ENCODE measurements at regions not wholly inside any gene's neighbourhood (a gene's known extent, or its start where the extent isn't known, plus 50 kb on each side); places are given as distances from the start of the nearest gene placed in this dataset.

- no peak for DNase-seq (ENCODE audit: extremely low spot score)
- no peak for TF ChIP-seq L3MBTL2 (conservative IDR thresholded peaks at IDR 0.05)
- no peak for TF ChIP-seq HDGF (IDR thresholded peaks at IDR 0.05; ENCODE audit: borderline replicate concordance)
- TF ChIP-seq FOXA1 (IDR thresholded peaks at IDR 0.05), result no peak
- TF ChIP-seq FOXM1 (IDR thresholded peaks at IDR 0.05; ENCODE audit: borderline replicate concordance), result no peak
- TF ChIP-seq ELF4 (IDR thresholded peaks at IDR 0.05), result no peak
- CTCF ChIA-PET, result no interaction called here
- POLR2A ChIA-PET, result no interaction called here
Measured at GRCh38 chr13:97892717-97893116, 60.8 kb upstream of the IPO5 start.

- TF ChIP-seq FOXK2 (IDR thresholded peaks at IDR 0.05) (no peak), BHLHE40 (IDR thresholded peaks at IDR 0.05; ENCODE audit: borderline replicate concordance) (no peak), SUZ12 (IDR thresholded peaks at IDR 0.05) (no peak), HDGF (IDR thresholded peaks at IDR 0.05; ENCODE audit: borderline replicate concordance) (no peak), FOXA1 (IDR thresholded peaks at IDR 0.05) (no peak), FOXM1 (IDR thresholded peaks at IDR 0.05; ENCODE audit: borderline replicate concordance) (no peak), TARDBP (IDR thresholded peaks at IDR 0.05) (no peak), L3MBTL2 (conservative IDR thresholded peaks at IDR 0.05) (no peak), NFRKB (IDR thresholded peaks at IDR 0.05) (no peak), LEF1 (IDR thresholded peaks at IDR 0.05; ENCODE audit: borderline replicate concordance) (no peak), ELF4 (IDR thresholded peaks at IDR 0.05) (no peak), CTBP1 (IDR thresholded peaks at IDR 0.05; ENCODE audit: borderline replicate concordance) (no peak), PKNOX1 (IDR thresholded peaks at IDR 0.05) (no peak), ARNT (IDR thresholded peaks at IDR 0.05) (no peak), ZNF384 (IDR thresholded peaks at IDR 0.05) (no peak), SP1 (IDR thresholded peaks at IDR 0.05) (no peak)
- ChIA-PET POLR2A (no interaction called here), CTCF (no interaction called here)
- DNase-seq (ENCODE audit: extremely low spot score), result no peak
Measured at GRCh38 chr13:97895383-97895782, 58.1 kb upstream of the IPO5 start.

- no peak for DNase-seq (ENCODE audit: extremely low spot score)
- POLR2A ChIA-PET, result no interaction called here
- CTCF ChIA-PET, result no interaction called here
- TF ChIP-seq BHLHE40 (IDR thresholded peaks at IDR 0.05; ENCODE audit: borderline replicate concordance) (no peak), NFRKB (IDR thresholded peaks at IDR 0.05) (no peak), SP1 (IDR thresholded peaks at IDR 0.05) (no peak), FOXM1 (IDR thresholded peaks at IDR 0.05; ENCODE audit: borderline replicate concordance) (no peak), FOXK2 (IDR thresholded peaks at IDR 0.05) (no peak), ZNF384 (IDR thresholded peaks at IDR 0.05) (no peak), HDGF (IDR thresholded peaks at IDR 0.05; ENCODE audit: borderline replicate concordance) (no peak), FOXA1 (IDR thresholded peaks at IDR 0.05) (no peak), ARNT (IDR thresholded peaks at IDR 0.05) (no peak), PKNOX1 (IDR thresholded peaks at IDR 0.05) (no peak), SUZ12 (IDR thresholded peaks at IDR 0.05) (no peak), ELF4 (IDR thresholded peaks at IDR 0.05) (no peak), L3MBTL2 (conservative IDR thresholded peaks at IDR 0.05) (no peak), LEF1 (IDR thresholded peaks at IDR 0.05; ENCODE audit: borderline replicate concordance) (no peak), TARDBP (IDR thresholded peaks at IDR 0.05) (no peak), CTBP1 (IDR thresholded peaks at IDR 0.05; ENCODE audit: borderline replicate concordance) (no peak)
Measured at GRCh38 chr13:97896446-97896845, 57.0 kb upstream of the IPO5 start.

- POLR2A ChIA-PET, result no interaction called here
- CTCF ChIA-PET, result interaction anchor here (1.1 kb wide), 1 partner anchor 10 kb away, joined by 4 read pairs; no protein-coding TSS in a partner anchor
- no peak for TF ChIP-seq ZNF384 (IDR thresholded peaks at IDR 0.05)
- TF ChIP-seq HDGF (IDR thresholded peaks at IDR 0.05; ENCODE audit: borderline replicate concordance), result no peak
- TF ChIP-seq ARNT (IDR thresholded peaks at IDR 0.05), result no peak
- no peak for TF ChIP-seq NFRKB (IDR thresholded peaks at IDR 0.05)
- TF ChIP-seq CTBP1 (IDR thresholded peaks at IDR 0.05; ENCODE audit: borderline replicate concordance), result no peak
- TF ChIP-seq L3MBTL2 (conservative IDR thresholded peaks at IDR 0.05), result no peak
- no peak for TF ChIP-seq SUZ12 (IDR thresholded peaks at IDR 0.05)
- no peak for TF ChIP-seq FOXA1 (IDR thresholded peaks at IDR 0.05)
- no peak for TF ChIP-seq TARDBP (IDR thresholded peaks at IDR 0.05)
- TF ChIP-seq LEF1 (IDR thresholded peaks at IDR 0.05; ENCODE audit: borderline replicate concordance), result no peak
- no peak for TF ChIP-seq FOXK2 (IDR thresholded peaks at IDR 0.05)
- TF ChIP-seq SP1 (IDR thresholded peaks at IDR 0.05), result no peak
- DNase-seq (ENCODE audit: extremely low spot score), result no peak
Measured at GRCh38 chr13:97901716-97902115, 51.8 kb upstream of the IPO5 start.
